Lower leg skin (tissue), 3 donors: ENCODE measurements at regions not wholly inside any gene's neighbourhood (a gene's known extent, or its start where the extent isn't known, plus 50 kb on each side); places are given as distances from the start of the nearest gene placed in this dataset.
"Not testable (repeated sequence)": the region's sequence is repeated elsewhere in the genome, so short reads cannot be mapped to it uniquely, and the experiment has no call there.

Experiments used
- POLR2A ChIP-seq, 2 donors: fragments of 450-650 bp; IDR thresholded peaks; one replicate each; pipeline ENCODE4 v1.6.1; 2016 to 2017; ENCODE audit warnings: antibody characterized with exemption in 2 of 2, mild to moderate bottlenecking in 1 of 2, moderate library complexity in 1 of 2
- TF ChIP-seq, protein P1 (sequence below), 3 donors: fragments of 450-650 bp; IDR thresholded peaks; one replicate each; pipeline ENCODE4 v1.5.1; 2016; ENCODE audit warnings: antibody characterized with exemption in 3 of 3, mild to moderate bottlenecking in 3 of 3, moderate library complexity in 2 of 3

DNA sequence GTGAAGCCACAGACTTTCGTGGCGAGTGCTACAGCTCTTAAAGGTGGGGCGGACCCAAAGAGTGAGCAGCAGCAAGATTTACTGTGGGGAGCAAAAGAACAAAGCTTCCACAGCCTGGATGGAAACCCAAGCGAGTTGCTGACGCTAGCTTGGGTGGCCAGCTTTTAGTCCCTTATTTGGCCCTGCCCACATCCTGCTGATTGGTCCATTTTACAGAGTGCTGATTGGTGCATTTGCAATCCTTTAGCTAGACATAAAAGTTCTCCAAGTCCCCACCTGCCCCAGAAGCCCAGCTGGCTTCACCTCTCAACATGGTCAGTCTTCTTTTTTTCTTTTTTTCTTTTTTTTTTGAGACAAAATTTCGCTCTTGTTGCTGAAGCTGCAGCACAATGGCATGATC is 161.0 kb downstream of the SPATA31A6 start:
- TF ChIP-seq, protein P1, sequence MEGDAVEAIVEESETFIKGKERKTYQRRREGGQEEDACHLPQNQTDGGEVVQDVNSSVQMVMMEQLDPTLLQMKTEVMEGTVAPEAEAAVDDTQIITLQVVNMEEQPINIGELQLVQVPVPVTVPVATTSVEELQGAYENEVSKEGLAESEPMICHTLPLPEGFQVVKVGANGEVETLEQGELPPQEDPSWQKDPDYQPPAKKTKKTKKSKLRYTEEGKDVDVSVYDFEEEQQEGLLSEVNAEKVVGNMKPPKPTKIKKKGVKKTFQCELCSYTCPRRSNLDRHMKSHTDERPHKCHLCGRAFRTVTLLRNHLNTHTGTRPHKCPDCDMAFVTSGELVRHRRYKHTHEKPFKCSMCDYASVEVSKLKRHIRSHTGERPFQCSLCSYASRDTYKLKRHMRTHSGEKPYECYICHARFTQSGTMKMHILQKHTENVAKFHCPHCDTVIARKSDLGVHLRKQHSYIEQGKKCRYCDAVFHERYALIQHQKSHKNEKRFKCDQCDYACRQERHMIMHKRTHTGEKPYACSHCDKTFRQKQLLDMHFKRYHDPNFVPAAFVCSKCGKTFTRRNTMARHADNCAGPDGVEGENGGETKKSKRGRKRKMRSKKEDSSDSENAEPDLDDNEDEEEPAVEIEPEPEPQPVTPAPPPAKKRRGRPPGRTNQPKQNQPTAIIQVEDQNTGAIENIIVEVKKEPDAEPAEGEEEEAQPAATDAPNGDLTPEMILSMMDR (IDR thresholded peaks at IDR 0.05): not testable (repeated sequence)
- TF ChIP-seq POLR2A (IDR thresholded peaks at IDR 0.05): not testable (repeated sequence)
